ENCODE measurements at regions not wholly inside any gene's neighbourhood (a gene's known extent, or its start where the extent isn't known, plus 50 kb on each side); places are given as distances from the start of the nearest gene placed in this dataset.

- no peak for DNase-seq (ENCODE audit: low read depth in 4 of 4, low spot score in 1 of 4)
These were observed 701.6 kb upstream of the ZEB2 start for GRCh38 chr2:145221516-145221915.

- DNase-seq (ENCODE audit: low read depth in 4 of 4, low spot score in 1 of 4) = no peak
These were observed 701.1 kb upstream of the ZEB2 start for GRCh38 chr2:145221032-145221431.

- no peak for DNase-seq (ENCODE audit: low read depth in 4 of 4, low spot score in 1 of 4)
These were observed 700.6 kb upstream of the ZEB2 start for GRCh38 chr2:145220496-145220895.

- DNase-seq (ENCODE audit: low read depth in 4 of 4, low spot score in 1 of 4) = no peak
These were observed 688.0 kb upstream of the ZEB2 start for GRCh38 chr2:145207884-145208283.

- DNase-seq (ENCODE audit: low read depth in 4 of 4, low spot score in 1 of 4) = no peak
These were observed 686.8 kb upstream of the ZEB2 start for GRCh38 chr2:145206496-145207281.

- DNase-seq (ENCODE audit: low read depth in 4 of 4, low spot score in 1 of 4) = no peak
These were observed 684.0 kb upstream of the ZEB2 start for GRCh38 chr2:145203891-145204290.

GRCh38 chr2:145199827-145200706 is 680.1 kb upstream of the ZEB2 start:
- no peak for DNase-seq (ENCODE audit: low read depth in 4 of 4, low spot score in 1 of 4)

- DNase-seq (ENCODE audit: low read depth in 4 of 4, low spot score in 1 of 4) = no peak
These were observed 679.1 kb upstream of the ZEB2 start for GRCh38 chr2:145199042-145199441.

GRCh38 chr2:145198555-145198954 is 678.6 kb upstream of the ZEB2 start:
- no peak for DNase-seq (ENCODE audit: low read depth in 4 of 4, low spot score in 1 of 4)

GRCh38 chr2:145197944-145198343 is 678.0 kb upstream of the ZEB2 start:
- DNase-seq (ENCODE audit: low read depth in 4 of 4, low spot score in 1 of 4) = no peak

GRCh38 chr2:145194673-145195072 is 674.8 kb upstream of the ZEB2 start:
- DNase-seq (ENCODE audit: low read depth in 4 of 4, low spot score in 1 of 4) = no peak

GRCh38 chr2:145190031-145190703 is 670.2 kb upstream of the ZEB2 start:
- DNase-seq (ENCODE audit: low read depth in 4 of 4, low spot score in 1 of 4) = no peak

- no peak for DNase-seq (ENCODE audit: low read depth in 4 of 4, low spot score in 1 of 4)
These were observed 666.4 kb upstream of the ZEB2 start for GRCh38 chr2:145186303-145186702.

- DNase-seq (ENCODE audit: low read depth in 4 of 4, low spot score in 1 of 4) = no peak
These were observed 665.8 kb upstream of the ZEB2 start for GRCh38 chr2:145185696-145186095.

- DNase-seq (ENCODE audit: low read depth in 4 of 4, low spot score in 1 of 4) = no peak
These were observed 665.1 kb upstream of the ZEB2 start for GRCh38 chr2:145184741-145185651.

GRCh38 chr2:145169285-145169684 is 649.4 kb upstream of the ZEB2 start:
- DNase-seq (ENCODE audit: low read depth in 4 of 4, low spot score in 1 of 4) = no peak

GRCh38 chr2:145168091-145168490 is 648.2 kb upstream of the ZEB2 start:
- no peak for DNase-seq (ENCODE audit: low read depth in 4 of 4, low spot score in 1 of 4)

GRCh38 chr2:145166731-145167302 is 646.9 kb upstream of the ZEB2 start:
- no peak for DNase-seq (ENCODE audit: low read depth in 4 of 4, low spot score in 1 of 4)

GRCh38 chr2:145161656-145162055 is 641.7 kb upstream of the ZEB2 start:
- no peak for DNase-seq (ENCODE audit: low read depth in 4 of 4, low spot score in 1 of 4)

- no peak for DNase-seq (ENCODE audit: low read depth in 4 of 4, low spot score in 1 of 4)
These were observed 640.9 kb upstream of the ZEB2 start for GRCh38 chr2:145160855-145161254.

Measured in stimulated activated CD4-positive, alpha-beta T cell treated with anti-CD3 and anti-CD28 coated beads, Interleukin-1b, Interleukin-23, amount 100 ng/mL, for 24 hours (primary cell).